ENCODE measurements at regions not wholly inside any gene's neighbourhood (a gene's known extent, or its start where the extent isn't known, plus 50 kb on each side); places are given as distances from the start of the nearest gene placed in this dataset.
A peak's percentile ranks its signal among the peaks of the same experiment; 100 is the strongest.

GRCh38 chr5:117084067-117084466 is 509.4 kb upstream of the SEMA6A start:
- Histone ChIP-seq H3K4me3 (no peak overlapping the region), H3K27me3 (ENCODE audit: low read depth) (no peaks in the 10 kb centered on the region), H3K4me1 (no peaks in the 10 kb centered on the region), H3K9me3 (replicated peaks) (no peaks in the 10 kb centered on the region), H3K36me3 (no peaks in the 10 kb centered on the region), H3K27ac (replicated peaks) (no peak overlapping the region)
- intact Hi-C loops (cut with micrococcal nuclease), result no loop called here
- TF ChIP-seq CTCF (IDR thresholded peaks at IDR 0.05; ENCODE audit: borderline replicate concordance), result no peak
- no peak for DNase-seq

- H3K27ac ChIP-seq (replicated peaks), result no peak overlapping the region
- no peaks in the 10 kb centered on the region for H3K27me3 ChIP-seq (ENCODE audit: low read depth)
- TF ChIP-seq CTCF (IDR thresholded peaks at IDR 0.05; ENCODE audit: borderline replicate concordance), result no peak
- intact Hi-C loops (cut with micrococcal nuclease), result no loop called here
- H3K36me3 ChIP-seq, result no peaks in the 10 kb centered on the region
- H3K9me3 ChIP-seq (replicated peaks), result no peaks in the 10 kb centered on the region
- no peak for DNase-seq
- H3K4me1 ChIP-seq, result no peaks in the 10 kb centered on the region
- H3K4me3 ChIP-seq, result no peak overlapping the region
These were observed 508.4 kb upstream of the SEMA6A start for GRCh38 chr5:117082977-117083376.

- H3K9me3 ChIP-seq (replicated peaks), result peaks cover 4% of the 10 kb centered on the region
- H3K27me3 ChIP-seq (ENCODE audit: low read depth), result no peaks in the 10 kb centered on the region
- intact Hi-C loops (cut with micrococcal nuclease), result no loop called here
- no peak overlapping the region for H3K4me3 ChIP-seq
- peak; percentile 56 for TF ChIP-seq CTCF (IDR thresholded peaks at IDR 0.05; ENCODE audit: borderline replicate concordance)
- no peaks in the 10 kb centered on the region for H3K36me3 ChIP-seq
- H3K4me1 ChIP-seq, result no peaks in the 10 kb centered on the region
- no peak for DNase-seq
- no peak overlapping the region for H3K27ac ChIP-seq (replicated peaks)
These were observed 502.5 kb upstream of the SEMA6A start for GRCh38 chr5:117077142-117077541.

GRCh38 chr5:117072439-117072838 is 497.8 kb upstream of the SEMA6A start:
- H3K9me3 ChIP-seq (replicated peaks), result peaks cover 37% of the 10 kb centered on the region
- no peak for DNase-seq
- no peaks in the 10 kb centered on the region for H3K36me3 ChIP-seq
- intact Hi-C loops (cut with micrococcal nuclease), result no loop called here
- H3K27ac ChIP-seq (replicated peaks), result no peak overlapping the region
- H3K4me3 ChIP-seq, result no peak overlapping the region
- no peaks in the 10 kb centered on the region for H3K4me1 ChIP-seq
- no peak for TF ChIP-seq CTCF (IDR thresholded peaks at IDR 0.05; ENCODE audit: borderline replicate concordance)
- no peaks in the 10 kb centered on the region for H3K27me3 ChIP-seq (ENCODE audit: low read depth)

- Histone ChIP-seq H3K9me3 (replicated peaks) (peaks cover 20% of the 10 kb centered on the region), H3K36me3 (no peaks in the 10 kb centered on the region), H3K4me1 (no peaks in the 10 kb centered on the region), H3K27ac (replicated peaks) (no peak overlapping the region), H3K27me3 (ENCODE audit: low read depth) (no peaks in the 10 kb centered on the region), H3K4me3 (no peak overlapping the region)
- TF ChIP-seq CTCF (IDR thresholded peaks at IDR 0.05; ENCODE audit: borderline replicate concordance), result no peak
- intact Hi-C loops (cut with micrococcal nuclease), result no loop called here
- no peak for DNase-seq
These were observed 491.2 kb upstream of the SEMA6A start for GRCh38 chr5:117065800-117066199.

- H3K27ac ChIP-seq (replicated peaks), result no peak overlapping the region
These were observed 490.5 kb upstream of the SEMA6A start for GRCh38 chr5:117065161-117065560.

More at GRCh38 chr5:117065161-117065560, 490.5 kb upstream of the SEMA6A start:
- no peak for TF ChIP-seq CTCF (IDR thresholded peaks at IDR 0.05; ENCODE audit: borderline replicate concordance)
- Histone ChIP-seq H3K9me3 (replicated peaks) (peaks cover 13% of the 10 kb centered on the region), H3K36me3 (no peaks in the 10 kb centered on the region), H3K27me3 (ENCODE audit: low read depth) (no peaks in the 10 kb centered on the region), H3K4me3 (no peak overlapping the region), H3K4me1 (no peaks in the 10 kb centered on the region)
- intact Hi-C loops (cut with micrococcal nuclease), result no loop called here
- no peak for DNase-seq

Data from left ventricle myocardium inferior (tissue), 1 donor.